GM18873 (cell line): ENCODE measurements at regions not wholly inside any gene's neighbourhood (a gene's known extent, or its start where the extent isn't known, plus 50 kb on each side); places are given as distances from the start of the nearest gene placed in this dataset.

ENCODE experiments used
- ATAC-seq: cut with Tn5 transposase; IDR thresholded peaks from one replicate; pipeline ENCODE4 v1.9.1; 2021; ENCODE audit warnings: mild to moderate bottlenecking, moderate library complexity, moderate number of reproducible peaks; ENCODE audit not compliant: unreplicated experiment, low FRiP score

DNA sequence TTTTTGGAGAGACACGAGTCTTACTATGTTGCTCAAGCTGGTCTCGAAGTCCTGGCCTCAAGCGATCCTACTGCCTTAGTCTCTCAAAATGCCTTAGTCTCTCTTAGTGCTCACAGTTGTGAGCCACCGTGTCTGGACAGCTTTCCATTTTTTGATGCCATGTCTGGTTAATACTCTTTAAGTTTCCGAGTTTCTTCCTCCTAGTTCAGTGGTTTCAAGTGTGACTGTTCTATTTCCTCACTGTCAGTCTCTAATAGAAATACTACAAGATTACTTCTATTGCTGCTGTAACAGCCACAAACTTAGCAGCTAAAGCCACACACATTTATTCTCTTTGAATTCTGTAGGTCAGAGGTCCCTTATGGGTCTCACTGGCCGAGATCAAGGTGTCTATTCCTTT, 125.1 kb upstream of the MGAT5 start:
- ATAC-seq, result no peak

GRCh38 chr2:134129900-134130537, 123.9 kb upstream of the MGAT5 start:
- no peak for ATAC-seq

DNA sequence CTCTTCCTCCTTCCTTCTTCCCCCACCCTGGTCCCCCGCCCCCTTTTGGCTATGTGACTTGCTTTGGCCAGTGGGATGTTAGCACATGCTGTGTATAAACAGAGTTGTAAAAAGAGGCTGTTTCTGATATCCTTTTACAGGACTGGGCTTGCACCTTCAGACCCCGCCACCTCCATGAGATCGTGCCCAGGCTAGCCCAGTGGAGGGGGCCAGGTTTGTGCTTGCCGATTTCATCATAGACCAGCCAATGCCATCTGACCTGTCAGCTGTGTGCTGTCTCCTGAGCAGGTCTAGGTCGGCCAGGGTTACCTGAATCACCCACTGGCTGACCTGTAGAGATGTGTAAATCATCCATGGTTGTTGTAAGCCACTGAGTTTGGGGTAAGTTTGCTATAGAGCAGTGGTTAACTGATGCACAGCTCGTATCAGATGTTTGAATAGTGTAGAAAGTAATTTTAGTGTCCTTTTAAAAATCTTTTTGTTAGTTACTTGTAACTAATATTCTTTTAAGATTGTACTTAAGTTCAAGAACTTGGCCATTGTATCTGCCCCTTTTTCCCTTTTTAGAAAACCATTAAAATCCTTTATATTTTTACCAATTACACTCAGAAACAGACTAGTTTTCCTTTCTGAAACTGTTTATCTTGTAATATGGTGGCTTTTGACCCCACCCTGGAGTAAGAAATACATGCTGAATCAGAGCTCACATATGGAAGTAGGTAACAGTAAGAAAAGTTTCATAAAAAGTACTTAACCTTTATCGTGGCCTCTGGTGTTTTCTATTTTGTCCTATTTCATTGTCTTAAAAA, 122.0 kb upstream of the MGAT5 start:
- ATAC-seq, result no peak

GRCh38 chr2:134132490-134132857, 121.4 kb upstream of the MGAT5 start:
- ATAC-seq, result no peak

GRCh38 chr2:134133622-134134312, 120.1 kb upstream of the MGAT5 start:
- ATAC-seq, result no peak

DNA sequence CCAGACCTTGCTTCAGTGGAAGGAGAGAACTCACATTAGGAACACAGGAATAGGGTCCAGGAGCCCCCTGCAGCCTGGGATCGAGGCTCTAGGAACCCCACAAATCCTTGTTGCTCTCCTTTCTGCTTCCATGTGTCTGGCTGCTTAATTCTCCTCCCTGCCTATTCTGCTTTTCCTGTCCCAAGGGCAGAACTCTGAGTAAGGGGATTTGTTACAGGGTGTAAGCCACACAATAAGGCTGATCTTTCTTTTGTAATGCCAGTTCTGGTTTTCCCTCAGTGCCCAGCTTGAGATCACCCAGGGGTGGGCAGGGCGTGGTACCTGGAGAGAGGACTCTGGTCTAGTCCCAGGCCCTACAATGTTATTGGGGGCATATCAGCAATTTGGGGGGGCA, 119.6 kb upstream of the MGAT5 start:
- no peak for ATAC-seq

- ATAC-seq, result no peak
Observed at GRCh38 chr2:134134827-134135226, 119.0 kb upstream of the MGAT5 start.

GRCh38 chr2:134135793-134136192, 118.1 kb upstream of the MGAT5 start:
- no peak for ATAC-seq

DNA sequence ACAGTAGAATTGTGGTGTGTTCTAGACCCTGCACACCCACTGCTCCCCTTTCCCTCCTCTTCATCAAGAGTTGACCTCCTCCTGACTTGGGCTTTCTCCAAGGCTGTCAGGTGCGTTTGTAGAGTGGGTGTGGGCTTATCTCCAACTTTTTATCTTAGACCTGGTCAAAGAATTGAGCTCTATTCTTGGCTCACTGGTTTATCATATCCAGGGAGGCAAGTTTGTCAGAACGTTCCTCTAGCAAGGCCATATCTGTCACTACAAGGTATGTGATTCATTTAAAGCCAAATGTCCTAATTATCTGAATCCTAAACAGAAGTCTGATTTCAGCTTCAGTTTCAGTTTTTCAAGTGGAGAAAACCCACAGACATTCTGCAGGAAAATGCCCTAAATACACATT, 117.1 kb upstream of the MGAT5 start:
- ATAC-seq, result no peak

- ATAC-seq, result no peak
Observed at GRCh38 chr2:134137182-134137611, 116.7 kb upstream of the MGAT5 start.

DNA sequence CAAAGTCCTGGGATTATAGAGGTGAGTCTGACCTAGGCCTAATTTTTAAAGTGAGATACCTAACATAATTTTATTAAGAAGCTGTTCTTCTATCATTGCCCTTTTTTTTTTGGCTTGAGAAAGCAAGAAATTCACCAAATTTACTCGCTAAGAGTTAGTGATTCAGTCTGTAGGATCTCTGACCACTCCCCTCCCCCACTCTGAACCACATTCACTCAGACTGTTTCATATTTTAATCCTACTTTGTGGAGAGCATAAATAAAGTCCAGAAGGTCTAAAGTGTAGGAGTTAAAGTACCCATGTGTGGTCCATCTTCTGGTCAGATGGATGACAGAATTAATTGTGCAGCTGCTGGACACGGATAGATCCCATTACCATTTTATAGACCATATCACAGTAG, 115.8 kb upstream of the MGAT5 start:
- ATAC-seq, result no peak

- ATAC-seq, result no peak
Observed at GRCh38 chr2:134139611-134140010, 114.3 kb upstream of the MGAT5 start.

DNA sequence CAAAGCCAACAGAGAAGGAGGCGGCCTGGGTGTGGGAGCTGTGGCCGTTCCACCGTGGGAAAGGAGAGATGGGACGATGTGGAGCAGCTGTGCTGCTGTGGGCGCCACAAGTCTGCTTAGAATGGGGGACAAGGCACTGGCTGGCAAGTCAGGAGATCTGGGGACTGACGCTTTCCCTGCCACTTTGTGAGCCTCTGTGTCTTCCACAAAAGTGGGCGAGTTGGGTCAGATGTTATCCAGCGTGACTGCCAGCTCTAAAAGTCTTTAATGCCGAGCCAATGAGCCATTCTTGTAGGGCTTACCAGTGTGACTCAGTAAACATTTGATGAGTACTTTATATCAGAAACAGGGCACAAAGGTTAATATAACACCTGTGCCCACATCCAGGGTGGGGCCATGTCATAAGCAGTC, 113.6 kb upstream of the MGAT5 start:
- no peak for ATAC-seq

GRCh38 chr2:134141598-134142340, 112.1 kb upstream of the MGAT5 start:
- ATAC-seq, result no peak

- no peak for ATAC-seq
Observed at GRCh38 chr2:134142341-134142738, 111.5 kb upstream of the MGAT5 start.

DNA sequence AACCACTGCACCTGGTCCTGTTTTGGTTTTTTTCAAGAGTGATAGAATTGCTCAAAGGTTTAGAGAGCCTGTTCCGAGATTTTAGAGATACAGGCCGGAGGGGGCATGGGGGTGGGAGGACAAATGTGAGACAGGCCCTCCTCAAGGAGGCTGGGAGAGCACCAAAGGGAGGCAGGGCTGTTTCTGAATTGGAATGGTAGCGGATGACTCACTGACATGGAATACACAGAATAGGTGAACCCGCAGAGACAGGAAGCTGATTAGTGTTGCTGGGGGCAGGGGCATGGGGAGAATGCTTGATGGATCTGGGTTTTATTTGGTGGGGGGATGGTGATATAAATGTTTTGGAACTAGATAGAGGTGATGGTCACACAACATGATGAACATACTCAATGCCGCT, 111.0 kb upstream of the MGAT5 start:
- no peak for ATAC-seq

DNA sequence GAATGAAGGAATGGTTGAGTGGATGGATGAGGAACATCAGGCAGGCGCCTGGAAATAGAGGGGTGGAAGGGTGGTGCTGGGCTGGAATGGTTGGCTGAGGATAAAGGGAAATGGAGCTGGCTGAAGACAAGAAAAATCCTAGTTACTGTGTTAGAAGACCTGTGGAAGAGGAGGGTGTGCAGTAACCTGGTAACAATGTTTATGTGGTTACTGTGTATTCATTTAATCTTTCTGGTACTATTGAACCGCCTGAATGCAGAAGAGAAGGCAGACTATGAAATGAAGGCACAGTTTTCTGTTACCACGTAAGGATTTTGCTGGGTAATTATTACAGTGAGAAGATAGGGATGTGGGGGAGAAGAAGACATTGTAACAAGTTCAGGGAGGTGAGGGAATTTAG, 110.3 kb upstream of the MGAT5 start:
- no peak for ATAC-seq

DNA sequence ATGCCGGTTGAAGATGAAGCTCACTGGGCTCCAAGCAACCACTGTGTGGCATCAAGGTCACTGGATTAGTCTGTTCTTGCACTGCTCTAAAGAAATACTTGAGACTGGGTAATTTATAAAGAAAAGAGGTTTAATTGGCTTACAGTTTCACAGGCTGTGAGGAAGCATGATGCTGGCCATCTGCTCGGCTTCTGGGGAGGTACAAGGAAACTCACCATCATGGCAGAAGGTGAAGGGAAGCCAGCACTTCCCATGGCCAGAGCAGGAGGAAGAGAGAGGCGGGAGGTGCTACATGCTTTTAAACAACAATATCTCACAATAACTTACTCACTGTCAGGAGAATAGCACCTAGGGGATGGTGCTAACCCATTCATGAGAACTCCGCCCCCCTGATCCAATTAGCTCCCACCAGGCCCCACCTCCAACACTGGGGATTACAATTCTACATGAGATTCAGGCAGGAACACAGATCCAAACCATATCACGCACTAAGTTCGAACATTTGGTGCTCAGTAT, 109.7 kb upstream of the MGAT5 start:
- no peak for ATAC-seq

DNA sequence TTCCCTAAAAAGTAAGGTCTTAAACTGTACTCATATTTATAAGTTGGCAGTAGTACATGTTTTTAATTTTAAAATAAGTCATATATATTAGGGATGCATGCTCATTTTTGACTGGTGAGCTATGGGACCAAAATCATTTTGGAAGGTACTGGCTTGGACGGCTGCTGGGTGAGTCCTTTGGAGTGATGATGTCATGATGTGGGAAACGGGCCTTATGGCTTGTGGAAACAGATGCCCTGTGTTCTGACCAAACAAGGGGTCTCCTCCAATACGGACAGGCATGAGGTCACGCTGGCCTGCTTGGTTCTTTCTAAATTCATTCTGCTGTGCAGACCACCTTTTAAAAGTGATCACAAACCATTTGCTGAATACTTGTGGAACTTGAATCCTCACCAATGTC, 109.2 kb upstream of the MGAT5 start:
- no peak for ATAC-seq

DNA sequence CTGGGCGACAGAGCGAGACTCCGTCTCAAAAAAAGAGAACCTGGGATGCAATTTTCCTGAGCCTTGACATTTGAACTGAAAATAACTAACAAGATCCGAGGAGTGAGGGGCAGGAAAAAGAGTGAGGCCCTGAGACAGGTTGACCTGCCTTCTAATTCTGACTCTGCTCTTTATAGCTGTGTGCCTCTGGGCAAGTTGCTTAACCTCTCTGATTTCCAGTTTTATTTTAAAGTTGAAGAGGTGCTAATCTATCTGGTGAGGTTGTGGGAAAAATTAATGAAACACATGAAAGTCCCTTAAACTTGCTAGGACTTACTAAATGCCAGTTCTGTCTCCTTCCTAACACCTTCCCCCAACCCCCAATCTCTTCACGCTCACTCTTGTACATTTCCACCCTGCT, 108.4 kb upstream of the MGAT5 start:
- no peak for ATAC-seq

DNA sequence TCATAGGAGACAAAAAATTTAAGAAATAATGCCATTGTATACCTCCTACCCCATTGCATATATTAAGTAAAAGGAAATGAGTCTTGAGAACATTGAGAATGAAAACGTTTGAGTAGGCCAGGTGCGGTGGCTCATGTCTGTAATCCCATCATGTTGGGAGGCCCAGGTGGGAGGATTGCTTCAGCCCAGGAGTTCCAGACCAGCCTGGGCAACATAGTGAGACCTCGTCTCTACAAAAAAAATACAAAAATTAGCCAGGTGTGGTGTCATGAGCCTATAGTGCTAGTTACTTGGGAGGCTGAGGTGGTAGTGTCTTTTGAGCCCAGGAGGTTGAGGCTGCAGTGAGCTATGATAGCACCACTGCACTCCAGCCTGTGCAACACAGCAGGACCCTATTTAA, 107.7 kb upstream of the MGAT5 start:
- no peak for ATAC-seq
